HG02759 (cell line): ENCODE measurements at regions not wholly inside any gene's neighbourhood (a gene's known extent, or its start where the extent isn't known, plus 50 kb on each side); places are given as distances from the start of the nearest gene placed in this dataset.

Experiments
- ATAC-seq: cut with Tn5 transposase; IDR thresholded peaks from one replicate; pipeline ENCODE4 v1.9.1; 2021; ENCODE audit warnings: mild to moderate bottlenecking, moderate library complexity; ENCODE audit not compliant: unreplicated experiment

GRCh38 chr5:144582066-144582465 is 411.4 kb downstream of the KCTD16 start:
- no peak for ATAC-seq

GRCh38 chr5:144581044-144581443 is 410.4 kb downstream of the KCTD16 start:
- no peak for ATAC-seq

GRCh38 chr5:144577676-144578075 is 407.0 kb downstream of the KCTD16 start:
- ATAC-seq = no peak

- ATAC-seq = no peak
These were observed 405.1 kb downstream of the KCTD16 start for GRCh38 chr5:144575736-144576135.

- no peak for ATAC-seq
These were observed 396.7 kb downstream of the KCTD16 start for GRCh38 chr5:144567421-144567780.

GRCh38 chr5:144566747-144567420 is 396.2 kb downstream of the KCTD16 start:
- ATAC-seq = no peak

GRCh38 chr5:144549580-144549979 is 378.9 kb downstream of the KCTD16 start:
- no peak for ATAC-seq

GRCh38 chr5:144548936-144549335 is 378.3 kb downstream of the KCTD16 start:
- no peak for ATAC-seq

GRCh38 chr5:144547098-144547499 is 376.4 kb downstream of the KCTD16 start:
- no peak for ATAC-seq

GRCh38 chr5:144538845-144539244 is 368.2 kb downstream of the KCTD16 start:
- no peak for ATAC-seq
